OCI-LY3 (cell line): ENCODE measurements at regions not wholly inside any gene's neighbourhood (a gene's known extent, or its start where the extent isn't known, plus 50 kb on each side); places are given as distances from the start of the nearest gene placed in this dataset.

Source experiments
- CTCF ChIP-seq: fragments of 200-600, 300-600 bp; sonication (generic); IDR thresholded peaks from 2 replicates; pipeline ENCODE4 v1.5.1; 2014; ENCODE audit warnings: antibody characterized with exemption, low read length, low read depth
- EZH2phosphoT487 ChIP-seq: fragments of 200-600 bp; shearing (Covaris generic); IDR thresholded peaks from 2 replicates; pipeline ENCODE4 v1.6.1; 2018; ENCODE audit warnings: antibody characterized with exemption, mixed run types, low read depth

- TF ChIP-seq EZH2phosphoT487 (no peak), CTCF (no peak)
Observed at GRCh38 chr13:38566023-38566422, 120.9 kb upstream of the FREM2 start.
